ENCODE measurements at regions not wholly inside any gene's neighbourhood (a gene's known extent, or its start where the extent isn't known, plus 50 kb on each side); places are given as distances from the start of the nearest gene placed in this dataset.

DNA sequence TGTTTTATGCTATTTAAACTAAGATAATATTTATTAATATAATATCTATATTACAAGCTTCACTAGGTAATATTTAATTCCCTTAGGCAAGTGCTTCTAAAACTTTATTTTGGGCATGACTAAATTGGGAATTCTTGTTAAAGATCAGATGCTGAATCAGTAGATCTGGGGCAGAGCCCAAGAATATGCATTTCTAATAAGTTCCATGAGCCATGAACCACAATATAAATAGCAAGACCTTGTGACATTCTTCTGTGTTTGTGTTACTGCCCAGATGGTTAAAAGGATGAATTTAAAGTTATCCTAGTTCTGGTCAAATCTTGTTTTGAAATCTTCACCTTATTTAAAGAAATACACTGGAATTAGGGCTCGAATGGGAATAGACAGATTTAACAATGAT lies 258.4 kb upstream of the CACNA2D1 start:
- WGBS, 2 donors, result 78% methylated on average over 1 of the region's 1 CpG
- Histone ChIP-seq H3K36me3 (no peaks in the 10 kb centered on the region), H3K27ac (no peak overlapping the region), H3K4me1 (peaks cover 0 to 7% (median 0%) of the 10 kb centered on the region in 9 donors), H3K27me3 (no peaks in the 10 kb centered on the region), H3K9me3 (no peaks in the 10 kb centered on the region), H3K4me3 (no peak overlapping the region)
- DNase-seq (no peak), ATAC-seq (no peak)
- intact Hi-C loops (cut with DNase I), result no loop called here
- TF ChIP-seq CTCF (IDR thresholded peaks at IDR 0.05), result no peak

DNA sequence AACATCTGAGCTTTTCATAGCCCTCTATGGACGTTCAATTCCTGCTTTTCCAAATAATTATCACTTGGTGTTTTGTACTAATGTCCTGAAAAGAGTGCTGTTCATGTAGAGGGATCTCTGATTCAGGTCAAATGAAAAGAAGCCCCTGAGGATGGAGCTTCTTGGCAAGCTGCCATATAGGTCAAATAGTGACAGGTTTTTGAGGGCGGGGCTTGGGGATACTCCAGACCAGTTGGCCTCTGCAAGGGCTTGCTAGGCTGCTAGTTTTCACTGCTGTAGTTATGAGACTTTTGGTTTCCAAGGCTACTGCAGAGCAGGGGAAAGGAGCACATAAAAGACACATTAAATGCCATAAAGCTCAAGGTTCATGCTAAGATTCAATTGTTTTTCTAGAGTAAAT lies 257.2 kb upstream of the CACNA2D1 start:
- WGBS, 2 donors, result 67 to 87% methylated on average over 2 of the region's 2 CpGs
- no peaks in the 10 kb centered on the region for H3K36me3 ChIP-seq
- no peak overlapping the region for H3K27ac ChIP-seq
- no peak for TF ChIP-seq CTCF (IDR thresholded peaks at IDR 0.05)
- intact Hi-C loops (cut with DNase I), result no loop called here
- peaks cover 0 to 7% (median 0%) of the 10 kb centered on the region in 9 donors for H3K4me1 ChIP-seq
- no peak overlapping the region for H3K4me3 ChIP-seq
- no peaks in the 10 kb centered on the region for H3K9me3 ChIP-seq
- ATAC-seq (no peak), DNase-seq (no peak)
- H3K27me3 ChIP-seq, result no peaks in the 10 kb centered on the region

DNA sequence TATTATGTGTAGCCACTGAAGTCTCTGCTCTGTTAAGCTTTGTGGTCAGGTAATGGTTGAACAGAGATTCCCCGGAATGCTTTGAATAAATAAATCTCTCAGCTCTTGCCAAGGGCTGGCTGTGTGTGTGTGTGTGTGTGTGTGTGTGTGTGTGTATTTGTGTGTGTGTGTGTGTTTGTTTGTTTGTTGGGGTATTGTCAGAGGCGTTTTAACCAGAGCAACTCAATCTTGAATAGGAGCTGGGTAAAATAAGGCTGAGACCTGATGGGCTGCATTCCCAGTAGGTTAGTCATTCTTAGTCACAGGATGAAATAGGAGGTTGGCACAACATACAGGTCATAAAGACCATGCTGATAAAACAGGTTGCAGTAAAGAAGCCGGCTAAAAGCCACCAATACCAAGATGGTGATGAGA lies 256.2 kb upstream of the CACNA2D1 start:
- TF ChIP-seq CTCF (IDR thresholded peaks at IDR 0.05), result no peak
- Histone ChIP-seq H3K36me3 (no peaks in the 10 kb centered on the region), H3K9me3 (no peaks in the 10 kb centered on the region), H3K27ac (no peak overlapping the region), H3K4me1 (peaks cover 0 to 7% (median 0%) of the 10 kb centered on the region in 9 donors), H3K27me3 (no peaks in the 10 kb centered on the region), H3K4me3 (no peak overlapping the region)
- intact Hi-C loops (cut with DNase I), result no loop called here
- 59 to 66% methylated on average over 3 of the region's 3 CpGs for WGBS, 2 donors
- DNase-seq (no peak), ATAC-seq (no peak)

DNA sequence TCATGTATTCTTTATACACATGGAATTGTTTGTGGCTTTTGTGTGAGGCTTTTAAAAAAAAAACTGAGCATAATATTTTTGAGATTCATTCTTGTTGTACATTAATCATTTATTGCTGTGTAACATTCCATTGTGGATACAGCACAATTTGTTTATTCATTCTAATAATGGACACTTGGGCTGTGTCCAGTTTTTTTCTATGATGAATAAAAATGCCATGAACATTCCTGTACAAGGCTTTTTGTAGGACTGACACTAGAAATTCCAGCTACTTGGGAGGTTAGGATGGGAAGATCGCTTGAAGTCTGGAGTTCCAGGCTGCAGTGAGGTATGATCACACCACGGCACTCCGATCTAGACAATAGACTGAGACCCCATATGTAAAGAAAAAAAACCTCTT lies 254.3 kb upstream of the CACNA2D1 start:
- H3K27me3 ChIP-seq, result no peaks in the 10 kb centered on the region
- ATAC-seq (no peak), DNase-seq (no peak)
- intact Hi-C loops (cut with DNase I), result no loop called here
- WGBS, 2 donors, result 91 to 98% methylated on average over 3 of the region's 3 CpGs
- H3K36me3 ChIP-seq, result no peaks in the 10 kb centered on the region
- no peaks in the 10 kb centered on the region for H3K9me3 ChIP-seq
- no peaks in the 10 kb centered on the region for H3K4me1 ChIP-seq
- no peak overlapping the region for H3K4me3 ChIP-seq
- no peak overlapping the region for H3K27ac ChIP-seq
- no peak for TF ChIP-seq CTCF (IDR thresholded peaks at IDR 0.05)

DNA sequence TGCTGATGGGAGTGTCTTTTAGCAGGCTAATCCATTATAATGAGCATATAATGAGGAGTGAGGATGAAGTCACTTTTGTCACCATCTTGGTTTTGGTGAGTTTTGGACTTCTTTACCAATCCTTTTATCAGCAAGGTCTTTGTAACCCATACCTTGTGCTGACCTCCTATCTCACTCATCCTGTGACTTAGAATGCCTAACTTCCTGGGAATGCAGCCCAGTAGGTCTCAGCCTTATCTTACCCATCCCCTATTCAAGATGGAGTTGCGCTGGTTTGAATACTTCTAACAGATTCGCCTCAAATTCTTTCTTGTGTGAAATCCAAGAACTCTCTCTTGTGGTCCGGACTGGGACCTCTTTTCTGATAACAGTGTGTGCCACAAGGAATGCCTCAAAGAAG lies 253.1 kb upstream of the CACNA2D1 start:
- H3K36me3 ChIP-seq, result no peaks in the 10 kb centered on the region

More for the DNA sequence above, 253.1 kb upstream of the CACNA2D1 start:
- no peaks in the 10 kb centered on the region for H3K27me3 ChIP-seq
- H3K4me1 ChIP-seq, result no peaks in the 10 kb centered on the region
- DNase-seq (no peak), ATAC-seq (no peak)
- no peak overlapping the region for H3K27ac ChIP-seq
- intact Hi-C loops (cut with DNase I), result no loop called here
- TF ChIP-seq CTCF (IDR thresholded peaks at IDR 0.05), result no peak
- WGBS, 2 donors, result 83 to 87% methylated on average over 3 of the region's 3 CpGs
- H3K4me3 ChIP-seq, result no peak overlapping the region
- H3K9me3 ChIP-seq, result no peaks in the 10 kb centered on the region
